Fibroblast of lung (primary cell): ENCODE measurements at regions not wholly inside any gene's neighbourhood (a gene's known extent, or its start where the extent isn't known, plus 50 kb on each side); places are given as distances from the start of the nearest gene placed in this dataset.
"Not testable (repeated sequence)": the region's sequence is repeated elsewhere in the genome, so short reads cannot be mapped to it uniquely, and the experiment has no call there.

ENCODE experiments used
- DNase-seq, 2 donors: peaks; one replicate each; pipeline versions ENCODE4 v3.0.0 to v3.0.0-alpha.2; 2010; ENCODE audit warnings: low read depth in 2 of 2
- H2AFZ ChIP-seq: 2 replicates; pipeline ENCODE4 v1.5.1; 2012; ENCODE audit warnings: low read length, control low read depth, inconsistent platforms
- H3K27ac ChIP-seq: 2 replicates; pipeline ENCODE4 v1.5.1; 2011; ENCODE audit warnings: low read length, control low read depth; ENCODE audit not compliant: insufficient read depth
- H3K27me3 ChIP-seq: 2 replicates; pipeline ENCODE4 v1.5.1; 2011; ENCODE audit warnings: mild to moderate bottlenecking, low read length; ENCODE audit not compliant: control insufficient read depth, insufficient read depth
- H3K36me3 ChIP-seq: 2 replicates; pipeline ENCODE4 v1.5.1; 2011; ENCODE audit warnings: low read length; ENCODE audit not compliant: control insufficient read depth, insufficient read depth
- H3K4me1 ChIP-seq: 2 replicates; pipeline ENCODE4 v1.5.1; 2011; ENCODE audit warnings: low read length; ENCODE audit not compliant: control insufficient read depth, insufficient read depth; ENCODE audit errors: extremely low read depth
- H3K4me2 ChIP-seq: 2 replicates; pipeline ENCODE4 v1.5.1; 2011; ENCODE audit warnings: low read length, control low read depth; ENCODE audit not compliant: insufficient read depth; ENCODE audit errors: extremely low read depth
- H3K4me3 ChIP-seq, 4 experiments: fragments of 200-600 bp in 1 of 4; sonication (generic) in 1 of 4; replicated peaks in 1 of 4; 2 replicates each; pipeline ENCODE4 v1.5.1; 2011 to 2016; ENCODE audit warnings: low read length in 4 of 4, low read depth in 3 of 4, mild to moderate bottlenecking in 3 of 4, control low read depth in 2 of 4, inconsistent platforms in 1 of 4, mixed read lengths in 1 of 4; ENCODE audit not compliant: insufficient read depth in 1 of 4; ENCODE audit errors: control extremely low read depth in 1 of 4
- H3K79me2 ChIP-seq: 2 replicates; pipeline ENCODE4 v1.5.1; 2012; ENCODE audit warnings: mild to moderate bottlenecking, low read length, inconsistent platforms; ENCODE audit not compliant: control insufficient read depth, insufficient read depth
- H3K9ac ChIP-seq: 2 replicates; pipeline ENCODE4 v1.5.1; 2011; ENCODE audit warnings: mild to moderate bottlenecking, low read length, control low read depth; ENCODE audit not compliant: insufficient read depth
- H3K9me3 ChIP-seq: 2 replicates; pipeline ENCODE4 v1.5.1; 2012; ENCODE audit warnings: low read depth, low read length; ENCODE audit not compliant: control insufficient read depth, insufficient read depth
- H4K20me1 ChIP-seq: 2 replicates; pipeline ENCODE4 v1.5.1; 2011; ENCODE audit warnings: low read length; ENCODE audit not compliant: control insufficient read depth, insufficient read depth; ENCODE audit errors: extremely low read depth
- CTCF ChIP-seq, 2 donors: IDR thresholded peaks in 1 of 2; conservative IDR thresholded peaks in 1 of 2; 1 replicate in 1 of 2; 2 replicates in 1 of 2; pipeline ENCODE4 v1.5.1; 2011 to 2012; ENCODE audit warnings: low read length in 2 of 2, control low read depth in 1 of 2, inconsistent platforms in 1 of 2, low read depth in 1 of 2, mild to moderate bottlenecking in 1 of 2
- EZH2 ChIP-seq: IDR thresholded peaks from 2 replicates; pipeline ENCODE4 v1.5.1; 2012; ENCODE audit warnings: low read length, control low read depth, mild to moderate bottlenecking; ENCODE audit errors: missing control alignments

GRCh38 chr14:37819155-37820015 lies 224.0 kb downstream of the TTC6 start:
- Histone ChIP-seq H3K27ac (no peak overlapping the region), H3K9ac (no peak overlapping the region), H3K27me3 (no peaks in the 10 kb centered on the region), H3K36me3 (no peaks in the 10 kb centered on the region), H3K4me3 (no peak overlapping the region), H3K9me3 (no peaks in the 10 kb centered on the region), H4K20me1 (no peaks in the 10 kb centered on the region), H3K79me2 (no peaks in the 10 kb centered on the region), H3K4me2 (no peak overlapping the region), H2AFZ (no peak overlapping the region), H3K4me1 (no peaks in the 10 kb centered on the region)
- TF ChIP-seq EZH2 (no peak), CTCF (conservative IDR thresholded peaks at IDR 0.05 in 1 of 2, IDR thresholded peaks at IDR 0.05 in 1 of 2; ENCODE audit: low read depth in 1 of 2, low read length in 2 of 2) (no peak)
- peak; percentile 66 to 79 for DNase-seq

DNA sequence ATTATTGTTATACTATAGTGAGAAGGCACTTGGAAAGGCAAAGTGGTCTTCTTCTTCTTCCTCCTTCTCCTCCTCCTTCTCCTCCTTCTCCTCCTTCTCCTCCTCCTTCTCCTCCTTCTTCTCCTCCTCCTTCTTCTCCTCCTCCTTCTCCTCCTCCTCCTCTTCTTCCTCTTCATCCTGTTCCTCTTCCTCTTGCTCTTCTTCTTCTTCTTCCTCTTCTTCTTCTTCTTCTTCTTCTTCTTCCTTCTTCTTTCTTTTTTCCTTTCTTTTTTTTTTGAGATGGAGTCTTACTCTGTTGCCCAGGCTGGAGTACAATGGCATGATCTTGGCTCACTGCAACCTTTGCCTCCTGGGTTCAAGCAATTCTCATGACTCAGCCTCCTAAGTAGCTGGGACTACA lies 225.4 kb downstream of the TTC6 start:
- not testable (repeated sequence) for H3K27me3 ChIP-seq, H3K4me1 ChIP-seq, H4K20me1 ChIP-seq, H3K27ac ChIP-seq, H3K4me2 ChIP-seq, H3K9me3 ChIP-seq, H3K9ac ChIP-seq, H3K36me3 ChIP-seq, H2AFZ ChIP-seq, DNase-seq, H3K4me3 ChIP-seq, H3K79me2 ChIP-seq

GRCh38 chr14:37824939-37825712 lies 229.7 kb downstream of the TTC6 start:
- Histone ChIP-seq H3K4me1 (no peaks in the 10 kb centered on the region), H3K4me3 (no peak overlapping the region), H2AFZ (no peak overlapping the region), H3K9me3 (no peaks in the 10 kb centered on the region), H3K9ac (no peak overlapping the region), H3K36me3 (no peaks in the 10 kb centered on the region), H3K79me2 (no peaks in the 10 kb centered on the region), H3K4me2 (no peak overlapping the region), H3K27ac (no peak overlapping the region), H3K27me3 (no peaks in the 10 kb centered on the region), H4K20me1 (no peaks in the 10 kb centered on the region)
- DNase-seq, result peak; percentile 30 to 39
- TF ChIP-seq EZH2 (no peak), CTCF (conservative IDR thresholded peaks at IDR 0.05 in 1 of 2, IDR thresholded peaks at IDR 0.05 in 1 of 2; ENCODE audit: low read depth in 1 of 2, low read length in 2 of 2) (no peak)
